ENCODE measurements at regions not wholly inside any gene's neighbourhood (a gene's known extent, or its start where the extent isn't known, plus 50 kb on each side); places are given as distances from the start of the nearest gene placed in this dataset.

DNA sequence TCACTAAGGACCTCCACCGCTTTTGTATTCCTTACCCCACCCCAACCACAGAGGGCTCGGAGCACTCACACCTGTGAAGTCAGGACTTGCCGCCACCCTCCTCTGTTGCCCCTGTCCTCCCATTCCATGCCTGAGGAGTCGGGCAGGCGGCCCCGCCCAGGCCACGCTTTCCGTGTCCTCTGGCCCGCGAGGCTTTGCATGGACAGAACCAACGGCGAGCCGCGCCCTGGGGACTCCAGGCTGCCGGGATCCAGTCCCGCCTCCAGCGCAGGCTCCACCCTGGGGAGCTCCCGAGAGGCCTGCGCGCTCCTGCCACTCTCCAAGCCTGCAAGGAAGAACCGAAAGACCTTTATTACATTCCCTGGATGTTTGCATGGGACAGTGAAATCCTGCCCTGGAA lies 366.4 kb upstream of the POM121L12 start:
- TF ChIP-seq ZNF24 (tag by site-specific recombination; IDR thresholded peaks at IDR 0.05) (no peak), GLI4 (tag by site-specific recombination; IDR thresholded peaks at IDR 0.05) (no peak), ZNF302 (tag by site-specific recombination; IDR thresholded peaks at IDR 0.05; ENCODE audit: low read depth) (no peak), ZSCAN30 (tag by site-specific recombination; IDR thresholded peaks at IDR 0.05) (no peak), ZNF785 (tag by site-specific recombination; IDR thresholded peaks at IDR 0.05) (no peak), ZNF174 (tag by site-specific recombination; IDR thresholded peaks at IDR 0.05) (no peak), ZNF837 (tag by site-specific recombination; IDR thresholded peaks at IDR 0.05) (no peak), ZNF404 (tag by site-specific recombination; IDR thresholded peaks at IDR 0.05) (no peak), ZNF433 (tag by site-specific recombination; IDR thresholded peaks at IDR 0.05; ENCODE audit: low read depth) (no peak)
- TF ChIP-seq, protein P1, sequence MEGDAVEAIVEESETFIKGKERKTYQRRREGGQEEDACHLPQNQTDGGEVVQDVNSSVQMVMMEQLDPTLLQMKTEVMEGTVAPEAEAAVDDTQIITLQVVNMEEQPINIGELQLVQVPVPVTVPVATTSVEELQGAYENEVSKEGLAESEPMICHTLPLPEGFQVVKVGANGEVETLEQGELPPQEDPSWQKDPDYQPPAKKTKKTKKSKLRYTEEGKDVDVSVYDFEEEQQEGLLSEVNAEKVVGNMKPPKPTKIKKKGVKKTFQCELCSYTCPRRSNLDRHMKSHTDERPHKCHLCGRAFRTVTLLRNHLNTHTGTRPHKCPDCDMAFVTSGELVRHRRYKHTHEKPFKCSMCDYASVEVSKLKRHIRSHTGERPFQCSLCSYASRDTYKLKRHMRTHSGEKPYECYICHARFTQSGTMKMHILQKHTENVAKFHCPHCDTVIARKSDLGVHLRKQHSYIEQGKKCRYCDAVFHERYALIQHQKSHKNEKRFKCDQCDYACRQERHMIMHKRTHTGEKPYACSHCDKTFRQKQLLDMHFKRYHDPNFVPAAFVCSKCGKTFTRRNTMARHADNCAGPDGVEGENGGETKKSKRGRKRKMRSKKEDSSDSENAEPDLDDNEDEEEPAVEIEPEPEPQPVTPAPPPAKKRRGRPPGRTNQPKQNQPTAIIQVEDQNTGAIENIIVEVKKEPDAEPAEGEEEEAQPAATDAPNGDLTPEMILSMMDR (tag by site-specific recombination; IDR thresholded peaks at IDR 0.05), result no peak
- TF ChIP-seq, protein P2, sequence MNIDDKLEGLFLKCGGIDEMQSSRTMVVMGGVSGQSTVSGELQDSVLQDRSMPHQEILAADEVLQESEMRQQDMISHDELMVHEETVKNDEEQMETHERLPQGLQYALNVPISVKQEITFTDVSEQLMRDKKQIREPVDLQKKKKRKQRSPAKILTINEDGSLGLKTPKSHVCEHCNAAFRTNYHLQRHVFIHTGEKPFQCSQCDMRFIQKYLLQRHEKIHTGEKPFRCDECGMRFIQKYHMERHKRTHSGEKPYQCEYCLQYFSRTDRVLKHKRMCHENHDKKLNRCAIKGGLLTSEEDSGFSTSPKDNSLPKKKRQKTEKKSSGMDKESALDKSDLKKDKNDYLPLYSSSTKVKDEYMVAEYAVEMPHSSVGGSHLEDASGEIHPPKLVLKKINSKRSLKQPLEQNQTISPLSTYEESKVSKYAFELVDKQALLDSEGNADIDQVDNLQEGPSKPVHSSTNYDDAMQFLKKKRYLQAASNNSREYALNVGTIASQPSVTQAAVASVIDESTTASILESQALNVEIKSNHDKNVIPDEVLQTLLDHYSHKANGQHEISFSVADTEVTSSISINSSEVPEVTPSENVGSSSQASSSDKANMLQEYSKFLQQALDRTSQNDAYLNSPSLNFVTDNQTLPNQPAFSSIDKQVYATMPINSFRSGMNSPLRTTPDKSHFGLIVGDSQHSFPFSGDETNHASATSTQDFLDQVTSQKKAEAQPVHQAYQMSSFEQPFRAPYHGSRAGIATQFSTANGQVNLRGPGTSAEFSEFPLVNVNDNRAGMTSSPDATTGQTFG (tag by site-specific recombination; IDR thresholded peaks at IDR 0.05; ENCODE audit: borderline replicate concordance), result no peak
- TF ChIP-seq, protein P3, sequence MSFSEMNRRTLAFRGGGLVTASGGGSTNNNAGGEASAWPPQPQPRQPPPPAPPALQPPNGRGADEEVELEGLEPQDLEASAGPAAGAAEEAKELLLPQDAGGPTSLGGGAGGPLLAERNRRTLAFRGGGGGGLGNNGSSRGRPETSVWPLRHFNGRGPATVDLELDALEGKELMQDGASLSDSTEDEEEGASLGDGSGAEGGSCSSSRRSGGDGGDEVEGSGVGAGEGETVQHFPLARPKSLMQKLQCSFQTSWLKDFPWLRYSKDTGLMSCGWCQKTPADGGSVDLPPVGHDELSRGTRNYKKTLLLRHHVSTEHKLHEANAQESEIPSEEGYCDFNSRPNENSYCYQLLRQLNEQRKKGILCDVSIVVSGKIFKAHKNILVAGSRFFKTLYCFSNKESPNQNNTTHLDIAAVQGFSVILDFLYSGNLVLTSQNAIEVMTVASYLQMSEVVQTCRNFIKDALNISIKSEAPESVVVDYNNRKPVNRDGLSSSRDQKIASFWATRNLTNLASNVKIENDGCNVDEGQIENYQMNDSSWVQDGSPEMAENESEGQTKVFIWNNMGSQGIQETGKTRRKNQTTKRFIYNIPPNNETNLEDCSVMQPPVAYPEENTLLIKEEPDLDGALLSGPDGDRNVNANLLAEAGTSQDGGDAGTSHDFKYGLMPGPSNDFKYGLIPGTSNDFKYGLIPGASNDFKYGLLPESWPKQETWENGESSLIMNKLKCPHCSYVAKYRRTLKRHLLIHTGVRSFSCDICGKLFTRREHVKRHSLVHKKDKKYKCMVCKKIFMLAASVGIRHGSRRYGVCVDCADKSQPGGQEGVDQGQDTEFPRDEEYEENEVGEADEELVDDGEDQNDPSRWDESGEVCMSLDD (tag by site-specific recombination; IDR thresholded peaks at IDR 0.05), result no peak

Measured in HEK293 (cell line).